ENCODE measurements at regions not wholly inside any gene's neighbourhood (a gene's known extent, or its start where the extent isn't known, plus 50 kb on each side); places are given as distances from the start of the nearest gene placed in this dataset.

- TF ChIP-seq NONO (IDR thresholded peaks at IDR 0.05; ENCODE audit: low read depth in 2 of 2, low read length in 1 of 2) (no peak), FOXK1 (CRISPR knock-in tag; IDR thresholded peaks at IDR 0.05; ENCODE audit: borderline replicate concordance) (no peak), ZNF316 (IDR thresholded peaks at IDR 0.05) (no peak)
Observed at GRCh38 chr12:107287436-107288413, 194.4 kb upstream of the CRY1 start (continued).

- Histone ChIP-seq H4K20me1 (replicated peaks; ENCODE audit: control insufficient read depth, insufficient read depth, low read length) (0 out of 2 replicates have a peak, but pooled peaks cover 3% of the 10 kb centered on the region), H3K27me3 (ENCODE audit: control insufficient read depth in 2 of 2, insufficient read depth in 2 of 2, low read length in 2 of 2) (peaks cover 3% of the 10 kb centered on the region in 2 experiments; a peak in 2 of 5 replicates), H3K27ac (ENCODE audit: extremely low read depth, low read depth, low read length) (no peak overlapping the region), H3K4me3 (no peak overlapping the region), H3K9ac (ENCODE audit: insufficient read depth in 1 of 2, low read depth in 2 of 2, low read length in 2 of 2) (no peak overlapping the region), H3K36me3 (ENCODE audit: control insufficient read depth, insufficient read depth, low read length) (no peaks in the 10 kb centered on the region), H3K4me1 (replicated peaks in 1 of 2; ENCODE audit: control insufficient read depth in 2 of 2, insufficient read depth in 2 of 2, low read length in 2 of 2) (no peaks in the 10 kb centered on the region), H3K4me2 (ENCODE audit: insufficient read depth, low read length) (no peak overlapping the region), H3K9me3 (replicated peaks; ENCODE audit: control insufficient read depth, insufficient read depth, low read depth, low read length) (no peaks in the 10 kb centered on the region), H3K9me1 (ENCODE audit: control insufficient read depth, insufficient read depth, low read length) (no peaks in the 10 kb centered on the region), H3K79me2 (ENCODE audit: control insufficient read depth, insufficient read depth, low read length) (no peaks in the 10 kb centered on the region), H2AFZ (ENCODE audit: low read depth, low read length) (no peak overlapping the region)
- ChIA-PET CTCF (ENCODE audit: low intra/inter-chr PET ratio) (no interaction called here), POLR2A (no interaction called here)
- BruUV-seq (replicated peaks): no TSS peak
- DNase-seq (ENCODE audit: extremely low read depth in 1 of 4, low spot score in 3 of 4): no peak
- no peak for TF ChIP-seq MTA3 (IDR thresholded peaks at IDR 0.05; ENCODE audit: borderline replicate concordance)
- in situ Hi-C loops (cut with MboI) (no loop called here), intact Hi-C loops (cut with micrococcal nuclease) (no loop called here)
- ATAC-seq: no peak
- FAIRE-seq: no peak
- WGBS (ENCODE audit: insufficient coverage, low coverage, missing lambda C conversion rate): 0% methylated on average over 14 of the region's 15 CpGs
Observed at GRCh38 chr12:107288414-107289127, 195.2 kb upstream of the CRY1 start.
